ENCODE measurements at regions not wholly inside any gene's neighbourhood (a gene's known extent, or its start where the extent isn't known, plus 50 kb on each side); places are given as distances from the start of the nearest gene placed in this dataset.

GRCh38 chr2:147500229-147500628 is 344.6 kb upstream of the ACVR2A start:
- Histone ChIP-seq H3K4me1 (no peaks in the 10 kb centered on the region), H3K36me3 (no peaks in the 10 kb centered on the region), H3K27ac (no peak overlapping the region), H3K27me3 (no peaks in the 10 kb centered on the region), H3K9me3 (no peaks in the 10 kb centered on the region), H3K4me3 (replicated peaks in 1 of 3) (no peak overlapping the region)
- intact Hi-C loops (cut with DNase I), result no loop called here
- TF ChIP-seq CTCF (IDR thresholded peaks at IDR 0.05) (no peak), POLR2A (IDR thresholded peaks at IDR 0.05) (no peak)
- WGBS, 2 donors, result 54 to 60% methylated on average over 3 of the region's 3 CpGs
- no peak for DNase-seq

GRCh38 chr2:147499785-147500184 is 345.0 kb upstream of the ACVR2A start:
- Histone ChIP-seq H3K27me3 (no peaks in the 10 kb centered on the region), H3K4me1 (no peaks in the 10 kb centered on the region), H3K36me3 (no peaks in the 10 kb centered on the region), H3K27ac (no peak overlapping the region), H3K9me3 (no peaks in the 10 kb centered on the region), H3K4me3 (replicated peaks in 1 of 3) (no peak overlapping the region)
- WGBS, 2 donors, result 68 to 77% methylated on average over 2 of the region's 2 CpGs
- no peak for TF ChIP-seq CTCF (IDR thresholded peaks at IDR 0.05)
- intact Hi-C loops (cut with DNase I), result no loop called here
- no peak for DNase-seq

- no peak for TF ChIP-seq POLR2A (IDR thresholded peaks at IDR 0.05)
- no peak for TF ChIP-seq CTCF (IDR thresholded peaks at IDR 0.05)
- no peaks in the 10 kb centered on the region for H3K36me3 ChIP-seq
- no peaks in the 10 kb centered on the region for H3K4me1 ChIP-seq
- WGBS, 2 donors, result 90 to 94% methylated on average over 5 of the region's 5 CpGs
- no peak overlapping the region for H3K27ac ChIP-seq
- H3K9me3 ChIP-seq, result no peaks in the 10 kb centered on the region
- H3K4me3 ChIP-seq (replicated peaks in 1 of 3), result no peak overlapping the region
- intact Hi-C loops (cut with DNase I), result no loop called here
- no peak for DNase-seq
- H3K27me3 ChIP-seq, result no peaks in the 10 kb centered on the region
Measured at GRCh38 chr2:147495734-147496133, 349.1 kb upstream of the ACVR2A start.

GRCh38 chr2:147492471-147492870 is 352.4 kb upstream of the ACVR2A start:
- no peak for DNase-seq
- no peaks in the 10 kb centered on the region for H3K27me3 ChIP-seq
- intact Hi-C loops (cut with DNase I), result no loop called here
- H3K27ac ChIP-seq, result no peak overlapping the region
- 88 to 90% methylated on average over 2 of the region's 2 CpGs for WGBS, 2 donors
- no peaks in the 10 kb centered on the region for H3K36me3 ChIP-seq
- H3K9me3 ChIP-seq, result no peaks in the 10 kb centered on the region
- no peak for TF ChIP-seq POLR2A (IDR thresholded peaks at IDR 0.05)
- TF ChIP-seq CTCF (IDR thresholded peaks at IDR 0.05), result no peak
- no peaks in the 10 kb centered on the region for H3K4me1 ChIP-seq
- H3K4me3 ChIP-seq (replicated peaks in 1 of 3), result no peak overlapping the region

- no peak overlapping the region for H3K27ac ChIP-seq
- WGBS, 2 donors, result 88 to 94% methylated on average over 2 of the region's 2 CpGs
- intact Hi-C loops (cut with DNase I), result no loop called here
- no peaks in the 10 kb centered on the region for H3K4me1 ChIP-seq
- DNase-seq, result no peak
- no peaks in the 10 kb centered on the region for H3K36me3 ChIP-seq
- TF ChIP-seq POLR2A (IDR thresholded peaks at IDR 0.05), result no peak
- no peak for TF ChIP-seq CTCF (IDR thresholded peaks at IDR 0.05)
- no peak overlapping the region for H3K4me3 ChIP-seq (replicated peaks in 1 of 3)
- no peaks in the 10 kb centered on the region for H3K9me3 ChIP-seq
- no peaks in the 10 kb centered on the region for H3K27me3 ChIP-seq
Measured at GRCh38 chr2:147491506-147491905, 353.3 kb upstream of the ACVR2A start.
